ENCODE measurements at regions not wholly inside any gene's neighbourhood (a gene's known extent, or its start where the extent isn't known, plus 50 kb on each side); places are given as distances from the start of the nearest gene placed in this dataset.

GRCh38 chr4:95980877-95981360 is 141.0 kb downstream of the PDHA2 start (continued):
- no peak for TF ChIP-seq ZNF462 (CRISPR knock-in tag; IDR thresholded peaks at IDR 0.05)
- TF ChIP-seq REST (IDR thresholded peaks at IDR 0.05; ENCODE audit: unreplicated experiment): no peak
- no peak for TF ChIP-seq JUNB (IDR thresholded peaks at IDR 0.05; ENCODE audit: unreplicated experiment)

- DNase-seq (ENCODE audit: low spot score) (no peak), ATAC-seq (no peak)
- no peak overlapping the region for H2AFZ ChIP-seq
- H3K27me3 Mint-ChIP-seq (ENCODE audit: insufficient read depth, low read depth, poor library complexity): peaks cover 3% of the 10 kb centered on the region
- no peaks in the 10 kb centered on the region for H3K36me3 ChIP-seq (ENCODE audit: insufficient read depth)
- H3K27ac ChIP-seq (ENCODE audit: low read depth): no peak overlapping the region
- H3K27ac Mint-ChIP-seq: no peak overlapping the region
- peaks cover 3% of the 10 kb centered on the region; the same call in 1 of the 3 replicates for H3K4me1 Mint-ChIP-seq
- no peaks in the 10 kb centered on the region for H3K4me1 ChIP-seq (ENCODE audit: insufficient read depth)
- no peaks in the 10 kb centered on the region for H3F3A ChIP-seq (replicated peaks; ENCODE audit: low read depth)
- no peak overlapping the region for H3K4me3 ChIP-seq
- H3K36me3 Mint-ChIP-seq (ENCODE audit: low read depth): peaks cover 28% of the 10 kb centered on the region
- no peaks in the 10 kb centered on the region for H3K27me3 ChIP-seq (ENCODE audit: insufficient read depth)
- H3K79me2 ChIP-seq (replicated peaks; ENCODE audit: insufficient read depth): no peaks in the 10 kb centered on the region
- H3K4me3 Mint-ChIP-seq: no peak overlapping the region
- no peak overlapping the region for H3K4me2 ChIP-seq
- H4K20me1 ChIP-seq (replicated peaks; ENCODE audit: insufficient read depth): no peaks in the 10 kb centered on the region
- H3K9me2 ChIP-seq (ENCODE audit: insufficient read depth): peaks cover 11% of the 10 kb centered on the region
- H3K9me3 Mint-ChIP-seq: peaks cover 42% of the 10 kb centered on the region
- TF ChIP-seq EZH2phosphoT487 (IDR thresholded peaks at IDR 0.05; ENCODE audit: unreplicated experiment) (no peak), REST (IDR thresholded peaks at IDR 0.05; ENCODE audit: unreplicated experiment) (no peak), CREB1 (CRISPR knock-in tag; IDR thresholded peaks at IDR 0.05; ENCODE audit: low read depth) (no peak)
Measured at GRCh38 chr4:95981591-95981990, 141.7 kb downstream of the PDHA2 start.

Data from GM23338 (cell line).